HG03378 (cell line): ENCODE measurements at regions not wholly inside any gene's neighbourhood (a gene's known extent, or its start where the extent isn't known, plus 50 kb on each side); places are given as distances from the start of the nearest gene placed in this dataset.

ENCODE experiments used
- ATAC-seq: cut with Tn5 transposase; IDR thresholded peaks from one replicate; pipeline ENCODE4 v1.9.1; 2021; ENCODE audit warnings: mild to moderate bottlenecking, moderate library complexity; ENCODE audit not compliant: unreplicated experiment

DNA sequence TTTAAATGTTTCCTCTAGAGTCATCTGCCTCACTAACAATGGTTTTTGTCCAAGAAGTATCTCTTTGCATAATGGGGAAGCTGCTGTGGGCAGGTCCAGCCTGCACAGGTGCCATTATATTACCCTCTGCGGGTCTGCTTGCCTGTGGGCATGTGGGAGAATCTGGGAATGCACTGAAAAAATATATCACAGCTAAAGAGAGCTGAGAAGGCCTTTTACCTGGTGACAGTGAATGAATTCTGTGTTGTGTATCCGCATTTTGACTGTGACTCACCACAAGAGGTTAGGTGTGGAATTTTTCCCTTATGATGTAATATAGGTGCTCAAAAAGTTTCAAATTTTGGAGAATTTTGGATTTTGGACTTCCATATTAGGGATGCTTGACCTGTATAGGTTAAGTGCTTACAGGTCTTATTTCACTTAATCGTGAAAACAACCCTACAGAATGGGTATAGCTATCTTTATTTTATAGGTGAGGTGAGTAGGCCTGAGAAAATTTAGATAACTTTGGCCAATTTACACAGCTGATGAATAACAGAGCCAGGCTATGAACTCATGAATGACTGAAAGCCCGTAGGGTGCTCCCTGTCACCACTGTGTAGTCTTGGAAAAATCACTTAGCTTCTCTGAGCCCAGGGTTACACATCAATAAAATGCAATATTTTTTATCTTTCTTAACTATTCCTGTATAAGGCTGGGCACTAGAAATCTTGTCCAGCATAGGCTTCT is 198.0 kb upstream of the EPHA5 start:
- ATAC-seq, result no peak

DNA sequence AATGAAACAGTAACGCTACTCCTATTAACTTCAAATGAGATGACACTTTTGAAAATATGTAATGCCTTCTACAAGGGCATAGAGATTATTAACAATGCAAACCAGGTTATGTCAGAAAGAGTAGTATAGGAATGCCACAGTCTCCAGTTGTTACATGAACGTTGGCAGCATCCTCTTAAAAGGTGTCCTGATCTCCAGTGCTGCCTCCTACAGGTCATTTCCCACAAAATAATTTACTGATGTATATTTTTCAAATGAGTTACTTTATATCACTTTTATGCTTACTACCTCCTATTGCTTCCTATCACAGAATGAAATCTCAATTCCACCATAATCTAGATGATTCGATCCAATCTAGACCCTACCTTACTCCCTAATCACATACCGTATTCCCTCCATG is 195.2 kb upstream of the EPHA5 start:
- ATAC-seq, result no peak

DNA sequence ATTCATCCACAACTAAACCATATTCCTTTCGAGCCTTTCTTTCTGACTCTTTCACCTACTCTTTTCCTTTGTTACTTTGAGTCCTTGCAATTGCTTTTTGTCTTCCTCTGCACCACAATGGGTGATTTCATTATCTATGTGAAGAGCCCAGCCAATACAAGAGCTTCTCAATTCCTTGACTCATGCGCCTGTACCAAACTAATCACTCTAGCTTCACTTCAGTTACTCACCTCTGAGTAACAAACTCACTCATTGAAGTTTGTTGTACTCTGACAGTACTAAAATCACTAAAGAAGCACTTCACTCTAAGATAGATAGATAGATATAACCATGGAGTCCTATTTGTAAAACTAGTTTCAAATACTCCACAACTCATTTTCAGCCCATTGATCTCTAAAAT is 191.7 kb upstream of the EPHA5 start:
- no peak for ATAC-seq

DNA sequence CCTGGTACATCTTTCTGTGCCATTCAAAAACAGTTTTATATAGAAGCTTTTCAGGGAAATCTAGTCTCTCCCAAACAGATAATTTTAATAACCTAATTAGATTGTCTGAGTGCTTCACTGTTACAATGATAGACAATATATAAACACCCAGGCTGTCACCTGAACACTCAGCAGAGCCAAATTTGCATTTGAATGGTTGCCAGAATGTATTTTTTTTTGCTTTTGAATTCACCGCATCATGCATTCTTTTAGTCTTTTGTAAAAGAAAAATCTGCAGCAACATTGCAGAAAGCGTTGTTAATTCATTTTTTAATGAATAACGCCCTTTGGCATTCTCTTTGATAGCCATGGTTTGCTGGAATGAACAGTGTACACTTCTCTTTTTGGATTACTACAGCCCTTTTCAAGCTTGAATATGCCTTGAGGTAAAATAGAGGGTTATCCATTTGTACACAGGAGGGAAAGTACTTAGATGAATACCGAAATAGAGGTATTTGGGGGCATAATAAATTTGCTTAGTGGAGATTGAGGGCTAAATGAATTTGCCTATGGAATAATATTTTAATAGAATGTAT is 175.0 kb upstream of the EPHA5 start:
- no peak for ATAC-seq

DNA sequence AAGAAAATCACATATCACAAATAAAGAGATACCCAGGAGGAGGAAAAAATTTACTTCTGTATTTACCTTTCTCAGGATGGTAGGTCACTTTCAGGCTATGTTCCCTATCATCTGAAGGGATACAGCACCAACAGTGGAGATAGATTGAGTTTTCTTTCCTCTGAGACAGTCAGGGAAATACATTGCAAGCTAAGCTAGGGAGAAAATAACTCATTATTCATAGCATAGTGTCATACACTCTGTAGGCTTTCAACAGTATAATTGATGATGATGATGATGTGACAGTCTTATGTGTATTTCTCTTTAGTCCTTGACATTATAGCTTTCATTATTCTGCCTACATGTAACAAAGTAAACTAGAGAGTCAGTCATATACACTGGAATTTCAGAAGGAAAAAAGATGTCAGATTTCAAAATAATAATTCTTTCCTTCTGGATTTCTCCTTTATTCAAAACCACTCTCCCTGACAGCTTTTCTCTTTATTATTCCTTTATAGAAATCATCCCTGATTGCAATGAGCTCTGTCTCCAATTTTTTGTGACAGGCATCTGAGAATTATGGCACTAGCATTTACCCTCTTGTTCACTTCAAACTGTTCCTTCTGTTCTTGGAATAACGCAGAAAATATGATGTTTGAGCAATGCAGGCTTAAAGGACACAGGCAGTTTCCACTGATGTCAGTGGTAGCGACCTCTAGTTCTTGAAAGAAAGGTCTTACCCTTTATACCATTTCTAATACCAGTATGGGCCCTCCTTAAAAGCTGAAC is 169.1 kb upstream of the EPHA5 start:
- no peak for ATAC-seq

DNA sequence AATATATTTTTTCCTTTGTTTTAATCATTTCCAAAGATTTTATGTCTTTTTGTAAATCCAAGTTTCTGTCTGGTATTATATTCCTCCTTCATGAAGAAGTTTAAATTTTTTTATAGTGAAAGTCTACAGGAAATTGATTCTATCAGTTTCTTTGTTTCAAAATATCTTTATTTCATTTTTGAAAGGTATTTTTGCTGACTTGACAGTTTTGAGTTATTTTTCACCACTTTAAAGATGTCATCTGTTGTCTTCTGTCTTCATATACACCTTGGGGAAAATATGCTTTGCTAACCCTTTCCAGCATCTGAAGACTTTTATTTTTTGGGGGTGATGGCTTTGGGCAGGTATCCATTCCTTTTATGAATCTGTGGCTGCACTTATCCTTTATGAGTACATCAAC is 164.4 kb upstream of the EPHA5 start:
- ATAC-seq, result no peak

DNA sequence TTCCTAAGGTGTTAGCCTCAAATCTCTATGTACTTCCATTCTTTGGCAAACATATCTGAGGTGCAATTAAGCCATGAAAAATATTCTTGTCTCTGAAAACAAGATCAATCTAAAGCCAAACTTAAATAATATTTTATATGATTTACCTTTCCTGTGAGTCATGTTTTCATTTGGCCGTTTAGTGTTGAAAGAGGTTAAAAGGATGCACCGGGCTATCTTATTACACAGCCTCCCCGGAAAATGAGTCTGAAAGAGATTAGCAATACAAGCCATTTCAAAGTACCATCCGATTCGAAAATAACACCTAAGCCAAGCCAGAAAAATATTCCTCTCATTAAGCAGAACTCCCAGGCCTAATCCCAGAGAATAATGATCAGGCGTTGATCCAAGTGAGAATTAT is 161.5 kb upstream of the EPHA5 start:
- ATAC-seq, result no peak

DNA sequence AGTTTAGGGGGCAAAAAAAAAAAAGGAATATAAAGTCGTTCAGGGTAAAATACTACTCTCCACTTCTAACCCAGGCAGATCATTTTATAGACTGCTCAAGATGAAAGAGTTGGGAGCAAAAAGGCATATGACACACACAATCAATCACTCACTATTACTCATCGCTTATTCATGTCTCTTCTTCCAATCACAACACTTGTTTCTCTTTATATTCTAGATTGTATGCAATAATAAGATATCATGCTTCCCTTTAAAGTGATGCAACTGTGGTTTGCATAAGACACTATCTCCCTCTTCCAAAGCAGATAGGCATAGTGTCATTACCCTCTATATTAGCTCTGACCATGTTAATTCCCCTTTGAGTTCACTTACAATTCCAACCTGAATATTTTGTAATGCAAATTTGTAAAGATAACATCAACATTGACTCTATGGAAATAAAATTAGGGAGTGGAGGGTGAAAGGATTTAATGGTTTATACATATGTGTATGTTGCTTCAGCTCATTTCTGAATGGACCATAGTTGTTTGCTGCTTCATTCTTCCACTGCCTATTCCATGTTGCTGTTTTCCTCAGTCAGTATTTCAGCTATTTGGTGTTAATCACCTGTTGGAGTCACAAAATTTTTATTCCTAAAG is 154.9 kb upstream of the EPHA5 start:
- ATAC-seq, result no peak

DNA sequence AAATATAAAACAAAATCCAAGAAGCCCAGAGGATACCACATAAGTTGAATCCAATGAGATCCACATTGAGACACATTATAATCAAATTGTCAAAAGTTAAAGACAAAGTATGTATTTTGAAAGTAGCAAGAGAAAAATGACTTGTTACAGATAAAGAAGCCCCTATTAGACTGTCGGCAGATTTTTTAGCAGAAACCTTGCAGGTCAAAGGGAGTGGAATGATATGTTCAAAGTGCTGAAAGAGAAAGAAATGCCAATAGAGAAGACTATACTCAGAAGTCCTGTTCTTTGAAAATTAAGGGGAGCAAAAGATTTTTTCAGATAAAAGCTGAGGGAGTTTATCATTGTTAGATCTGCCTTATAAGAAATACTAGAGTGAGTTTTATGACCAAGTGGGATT is 148.9 kb upstream of the EPHA5 start:
- ATAC-seq, result no peak

DNA sequence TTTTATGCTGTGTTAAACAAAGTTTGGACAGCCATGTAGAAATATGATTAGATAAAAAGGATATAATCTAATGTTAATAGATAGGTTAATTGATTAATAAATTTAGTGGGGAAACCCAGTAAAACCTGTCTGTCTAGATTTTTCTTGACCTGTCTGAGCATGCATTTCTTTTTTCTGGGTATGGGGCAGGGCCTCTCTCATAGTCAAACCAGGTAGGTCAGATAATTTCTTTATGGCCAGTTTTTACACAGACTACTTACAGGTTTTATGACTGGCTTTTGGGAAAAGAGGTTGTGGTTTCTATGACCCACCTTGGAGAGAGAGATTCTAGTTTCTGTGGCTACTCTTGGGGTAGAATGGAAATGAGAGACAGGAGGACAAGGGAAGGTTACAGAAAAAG is 135.6 kb upstream of the EPHA5 start:
- no peak for ATAC-seq

DNA sequence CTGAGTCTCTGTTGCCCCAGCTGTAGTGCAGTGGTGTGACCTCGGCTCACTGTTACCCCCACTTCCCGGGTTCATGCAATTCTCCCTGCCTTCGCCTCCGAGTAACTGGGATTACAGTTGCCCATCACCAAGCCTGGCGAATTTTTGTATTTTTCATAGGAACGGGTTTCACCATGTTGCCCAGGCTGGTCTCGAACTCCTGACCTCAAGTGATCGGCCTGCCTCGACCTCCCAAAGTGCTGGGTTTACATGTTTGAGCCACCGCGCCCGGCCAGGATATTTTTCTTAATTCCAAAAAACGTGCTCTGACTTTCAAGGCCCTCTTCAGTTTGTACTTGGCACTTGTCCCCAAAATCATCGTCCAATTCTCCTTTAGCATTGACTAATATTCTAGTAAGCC is 129.2 kb upstream of the EPHA5 start:
- ATAC-seq, result no peak

DNA sequence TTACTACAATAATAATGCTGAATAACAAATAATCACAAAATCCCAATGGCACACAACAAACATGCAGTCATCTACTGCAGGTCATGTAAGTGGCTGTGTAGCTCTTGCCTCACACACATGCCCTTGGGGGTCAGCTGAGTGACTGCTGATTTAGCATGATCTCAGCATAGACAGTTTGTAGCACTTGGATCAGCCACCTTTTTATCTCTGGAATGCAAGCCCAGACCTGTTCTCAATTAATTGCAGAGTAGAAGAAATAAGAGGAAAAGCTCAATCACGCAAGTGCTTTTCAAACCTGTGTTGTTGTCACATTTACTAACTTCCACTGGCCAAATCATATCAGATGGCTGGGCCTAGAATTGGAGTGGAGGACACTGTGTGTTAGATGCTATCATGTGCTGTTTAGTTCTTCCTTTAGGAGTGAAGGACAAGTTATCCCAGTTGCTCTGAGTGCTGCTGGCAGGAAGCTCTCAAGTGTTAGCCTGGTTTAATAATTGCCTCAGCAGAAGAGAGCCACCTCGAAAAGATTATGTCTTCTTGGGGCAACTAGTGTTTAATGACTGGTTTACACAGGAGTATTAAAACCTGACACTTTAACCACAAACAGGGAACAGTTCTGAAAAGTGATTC is 128.3 kb upstream of the EPHA5 start:
- no peak for ATAC-seq

DNA sequence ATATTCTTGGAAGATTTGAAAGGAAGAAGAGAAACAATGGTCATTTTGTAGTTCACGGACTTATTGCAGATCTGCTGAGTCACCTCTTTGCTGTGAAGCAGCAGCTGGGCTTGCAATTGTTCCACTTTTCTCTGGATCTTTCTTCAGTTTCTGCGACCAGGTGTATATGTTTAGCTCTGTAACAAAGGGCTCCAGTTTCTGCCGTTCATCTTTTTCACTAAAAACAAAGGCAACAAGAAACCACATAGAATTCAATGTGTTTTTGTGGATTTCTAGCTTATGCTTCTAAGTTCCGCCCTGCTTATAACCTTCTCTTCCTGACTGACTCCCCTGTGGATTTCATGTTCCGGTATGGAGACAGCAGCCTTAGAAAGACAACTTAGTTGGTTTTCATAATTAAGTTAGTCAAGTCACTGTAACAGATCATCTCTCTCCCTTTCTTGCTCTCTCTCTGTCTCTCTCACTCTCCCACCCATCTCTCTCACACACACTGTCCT is 121.6 kb upstream of the EPHA5 start:
- no peak for ATAC-seq

DNA sequence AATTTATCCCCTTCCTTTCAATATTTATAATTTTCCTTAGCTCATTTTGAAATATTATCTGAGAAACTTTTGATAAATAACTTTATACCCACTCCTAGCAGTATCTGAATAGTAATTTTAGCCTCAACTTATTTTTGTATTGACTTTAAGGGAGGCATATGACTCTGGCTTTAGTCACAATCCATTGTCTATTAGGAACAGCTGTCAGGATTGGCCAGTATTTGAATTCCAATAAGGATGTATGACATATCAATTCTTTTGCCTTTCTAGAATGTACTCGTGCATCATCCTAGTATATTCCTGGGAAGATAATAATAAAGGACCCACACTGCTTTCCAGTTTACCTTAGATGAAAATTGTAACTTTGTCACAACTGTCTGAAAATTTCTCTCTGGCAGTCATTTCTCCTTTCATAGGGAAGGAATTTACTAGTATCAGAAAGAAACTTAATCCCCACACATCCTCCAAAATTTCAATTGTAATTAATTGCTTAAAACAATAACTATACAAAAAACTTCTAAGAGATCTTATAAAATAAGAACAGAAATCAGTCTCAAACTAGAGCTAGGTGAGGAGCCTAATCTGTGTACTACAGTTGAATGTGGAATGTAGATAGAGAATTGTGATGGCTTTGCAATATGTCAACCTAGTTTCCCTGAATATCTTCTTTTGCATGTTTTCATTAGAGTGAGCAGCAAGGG is 121.0 kb upstream of the EPHA5 start:
- ATAC-seq, result no peak

DNA sequence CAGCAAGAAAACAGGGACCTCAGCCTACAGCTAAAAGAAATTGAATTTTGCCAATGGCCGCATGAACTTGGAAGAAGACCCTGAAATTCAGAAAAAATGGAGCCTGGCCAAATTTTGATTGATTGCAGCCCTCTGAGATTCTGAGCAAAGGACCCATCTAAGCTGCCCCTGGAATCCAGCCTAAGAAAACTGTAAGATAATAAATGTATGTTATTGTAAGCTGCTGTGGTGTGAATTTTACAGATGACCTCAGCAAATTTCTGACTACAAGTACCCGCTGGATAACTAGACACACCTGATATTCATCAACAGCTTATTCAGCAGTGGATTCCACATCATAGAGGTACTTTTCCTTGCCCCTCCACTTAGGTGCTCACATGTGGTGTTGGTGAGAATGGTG is 119.5 kb upstream of the EPHA5 start:
- no peak for ATAC-seq

DNA sequence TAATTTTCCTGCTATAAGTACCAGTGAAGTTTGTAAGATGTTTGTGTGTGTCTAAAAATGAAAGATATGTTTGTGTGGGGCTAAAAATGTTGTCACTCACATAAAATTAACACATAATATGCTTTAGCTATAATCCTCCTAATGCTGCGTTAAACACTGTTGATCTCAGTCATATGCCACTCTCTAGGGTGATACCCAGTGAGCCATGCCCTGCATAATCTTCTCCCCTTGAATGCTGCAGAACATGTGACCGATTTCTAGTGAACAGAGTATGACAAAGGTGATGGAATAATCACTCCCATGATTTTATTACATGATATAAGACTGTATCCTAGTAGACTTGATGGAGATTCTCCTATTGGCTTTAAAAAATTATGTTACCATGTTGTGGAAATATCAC is 119.1 kb upstream of the EPHA5 start:
- no peak for ATAC-seq

DNA sequence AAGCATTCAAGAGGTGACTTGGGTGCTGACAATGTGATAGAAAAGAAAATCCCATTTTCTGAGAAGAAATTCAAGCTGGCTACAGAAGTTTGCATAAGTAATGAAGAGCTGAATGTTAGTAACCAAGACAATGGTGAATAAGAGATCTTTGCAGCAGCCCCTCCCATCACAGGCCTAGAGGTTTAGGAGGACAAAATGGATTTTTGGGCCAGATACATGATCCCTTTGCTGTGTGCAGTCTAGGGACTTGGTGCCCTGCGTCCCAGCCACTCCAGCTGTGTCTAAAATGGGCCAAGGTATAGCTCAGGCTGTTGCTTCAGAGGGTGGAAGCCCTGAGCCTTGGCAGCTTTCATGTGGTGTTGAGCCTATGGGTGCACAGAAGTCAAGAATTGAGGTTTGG is 107.0 kb upstream of the EPHA5 start:
- no peak for ATAC-seq

DNA sequence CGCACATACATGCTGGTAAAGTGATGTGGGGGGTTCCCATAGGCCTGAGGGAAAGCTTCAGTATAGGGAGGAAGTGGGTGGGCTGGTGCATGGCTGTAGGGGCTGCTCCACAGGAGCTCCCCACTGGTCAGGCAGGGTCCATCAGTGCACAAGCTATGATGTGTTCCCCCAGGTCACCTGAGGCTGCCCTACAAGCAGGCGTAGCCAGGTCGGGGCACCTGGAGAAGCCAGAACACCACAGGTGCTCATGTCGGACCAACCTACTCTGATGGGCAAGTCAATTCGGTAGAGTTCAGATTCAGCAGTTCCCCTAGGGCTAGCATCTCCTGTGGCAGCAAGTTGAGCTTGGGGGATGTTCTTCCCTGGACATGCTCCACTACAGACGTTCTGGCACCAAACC is 103.3 kb upstream of the EPHA5 start:
- no peak for ATAC-seq

DNA sequence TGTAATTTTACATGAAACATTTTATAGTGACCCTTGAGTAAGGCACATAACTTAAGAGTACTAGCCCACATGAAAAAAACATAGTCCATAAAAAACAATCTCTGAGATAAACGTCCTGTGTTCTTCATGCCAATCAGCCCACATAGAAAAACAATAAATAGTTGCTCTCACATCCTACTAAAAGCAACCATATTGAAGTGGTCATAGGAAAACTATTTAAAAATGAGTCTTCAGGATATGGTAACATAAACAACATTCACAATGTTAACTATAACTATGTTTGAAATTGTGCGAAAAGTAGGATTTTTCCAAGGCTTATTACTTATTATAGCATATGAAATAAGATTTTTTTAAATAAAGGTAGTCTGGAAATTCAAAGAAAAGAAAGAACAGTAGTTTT is 77.1 kb upstream of the EPHA5 start:
- no peak for ATAC-seq

DNA sequence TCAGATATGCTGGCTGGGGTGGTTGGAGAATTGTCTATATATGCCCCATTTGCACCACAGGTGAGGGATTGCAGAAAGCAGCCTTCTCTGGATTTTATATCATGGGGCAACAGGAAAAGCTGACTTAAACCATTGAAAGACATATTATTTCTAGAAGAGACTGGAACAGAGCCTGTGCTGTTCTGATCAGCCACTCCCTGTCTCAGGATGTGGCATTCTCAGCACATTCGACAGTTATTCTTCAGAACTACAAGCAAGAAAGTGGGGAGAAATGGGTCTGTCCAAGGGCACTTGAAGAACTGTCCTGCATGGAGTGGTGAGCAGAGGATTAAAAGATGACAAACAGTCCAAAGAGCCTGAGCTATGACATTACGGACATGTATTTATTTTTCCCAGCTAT is 67.8 kb upstream of the EPHA5 start:
- ATAC-seq, result no peak

DNA sequence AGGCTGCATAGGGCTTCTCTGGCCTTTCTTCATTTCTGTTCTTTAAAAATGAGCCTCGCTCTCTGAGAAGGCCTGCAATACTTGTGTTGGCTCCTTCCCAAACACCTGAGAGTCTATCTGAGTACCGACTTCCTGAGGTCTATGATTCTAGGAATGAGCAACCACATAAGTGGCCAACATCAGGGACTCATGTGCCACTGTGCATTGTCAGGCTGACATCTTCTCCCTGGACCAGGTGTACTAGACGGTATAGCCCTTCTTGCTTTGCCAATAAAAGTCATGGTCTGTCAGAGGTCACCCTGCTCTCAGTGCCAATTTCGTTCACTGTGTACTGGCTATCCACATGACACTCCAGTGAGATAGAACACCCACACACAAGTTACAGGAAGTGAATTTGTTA is 67.4 kb upstream of the EPHA5 start:
- no peak for ATAC-seq
